H1 (cell line): ENCODE measurements at regions not wholly inside any gene's neighbourhood (a gene's known extent, or its start where the extent isn't known, plus 50 kb on each side); places are given as distances from the start of the nearest gene placed in this dataset.

Experiments used
- CTCF ChIA-PET: fragments of 300-600 bp; sonication (Branson Sonifier 250); formaldehyde crosslinking; loops from one replicate; lab custom pipeline; 2021; ENCODE audit not compliant: partially characterized antibody; lab: Charles Lee
- POLR2A ChIA-PET: fragments of 300-600 bp; sonication (Branson Sonifier 250); formaldehyde crosslinking; loops from one replicate; lab custom pipeline; 2021; ENCODE audit warnings: inconsistent platforms; ENCODE audit not compliant: partially characterized antibody; lab: Charles Lee
- DNase-seq, 2 experiments: peaks; one replicate each; pipeline versions ENCODE4 v3.0.0 to v3.0.0-alpha.2; 2010 to 2022; ENCODE audit warnings: low spot score in 2 of 2, low read depth in 1 of 2, mixed read lengths in 1 of 2
- FAIRE-seq: peaks from 2 replicates; lab custom pipeline; 2011; peaks lifted over from hg19 to GRCh38; lab: Jason Lieb, UNC
- H2AFZ ChIP-seq: 2 replicates; pipeline ENCODE4 v1.8.1; 2012; ENCODE audit warnings: low read length, inconsistent platforms
- H2AK5ac ChIP-seq: 2 replicates; pipeline ENCODE4 v1.6.1; 2013; ENCODE audit warnings: low read depth, low read length
- H2BK120ac ChIP-seq: replicated peaks from 2 replicates; pipeline ENCODE3; 2013; ENCODE audit warnings: low read depth, low read length, inconsistent platforms
- H2BK12ac ChIP-seq: 2 replicates; pipeline ENCODE4 v1.6.1; 2013; ENCODE audit warnings: low read depth, low read length
- H2BK15ac ChIP-seq: 2 replicates; pipeline ENCODE4 v1.6.1; 2013; ENCODE audit warnings: low read length
- H2BK20ac ChIP-seq: 2 replicates; pipeline ENCODE4 v1.6.1; 2013; ENCODE audit warnings: low read length
- H2BK5ac ChIP-seq: 2 replicates; pipeline ENCODE4 v1.6.1; 2013; ENCODE audit warnings: low read depth, low read length
- H3K14ac ChIP-seq: 2 replicates; pipeline ENCODE4 v1.6.1; 2013; ENCODE audit warnings: inconsistent platforms; ENCODE audit not compliant: insufficient read length
- H3K18ac ChIP-seq: 2 replicates; pipeline ENCODE4 v1.6.1; 2013; ENCODE audit warnings: low read length; ENCODE audit errors: extremely low read depth
- H3K23ac ChIP-seq: 2 replicates; pipeline ENCODE4 v1.6.1; 2013; ENCODE audit warnings: inconsistent platforms; ENCODE audit not compliant: insufficient read length
- H3K23me2 ChIP-seq: 2 replicates; pipeline ENCODE4 v1.6.1; 2013; ENCODE audit warnings: low read depth, low read length
- H3K27ac ChIP-seq: 2 replicates; pipeline ENCODE4 v1.6.1; 2011; ENCODE audit warnings: low read depth, low read length, inconsistent platforms
- H3K27me3 ChIP-seq, 4 experiments: replicated peaks in 1 of 4; 1 replicate in 1 of 4; 2 replicates in 3 of 4; pipeline versions ENCODE4 v1.6.1 to v1.8.1; 2011 to 2013; ENCODE audit warnings: low read length in 3 of 4, mild to moderate bottlenecking in 3 of 4, inconsistent platforms in 2 of 4, mixed read lengths in 2 of 4, moderate library complexity in 1 of 4; ENCODE audit not compliant: control insufficient read depth in 3 of 4, insufficient read depth in 3 of 4; ENCODE audit errors: extremely low read depth in 1 of 4
- H3K36me3 ChIP-seq, 4 experiments: 2 replicates each; pipeline versions ENCODE4 v1.6.1 to v1.8.1; 2011 to 2013; ENCODE audit warnings: mild to moderate bottlenecking in 4 of 4, low read length in 3 of 4, moderate library complexity in 2 of 4, control low read depth in 1 of 4, inconsistent platforms in 1 of 4; ENCODE audit not compliant: insufficient read depth in 4 of 4, control insufficient read depth in 2 of 4
- H3K4ac ChIP-seq: replicated peaks from 2 replicates; pipeline ENCODE3; 2013; ENCODE audit warnings: low read length, low read depth, mixed read lengths, inconsistent platforms; ENCODE audit not compliant: insufficient read length
- H3K4me1 ChIP-seq, 4 experiments: replicated peaks in 1 of 4; 1 replicate in 1 of 4; 2 replicates in 3 of 4; pipeline versions ENCODE4 v1.6.1 to v1.8.1; 2011 to 2013; ENCODE audit warnings: low read length in 3 of 4, inconsistent platforms in 2 of 4, mixed read lengths in 1 of 4; ENCODE audit not compliant: insufficient read depth in 4 of 4, control insufficient read depth in 3 of 4
- H3K4me2 ChIP-seq, 2 experiments: 2 replicates each; pipeline versions ENCODE4 v1.6.1 to v1.8.1; 2011 to 2013; ENCODE audit warnings: low read depth in 2 of 2, low read length in 2 of 2, control low read depth in 1 of 2, inconsistent platforms in 1 of 2, mild to moderate bottlenecking in 1 of 2; ENCODE audit not compliant: insufficient read depth in 1 of 2
- H3K4me3 ChIP-seq, 4 experiments: fragments of 200-600, 300-600 bp in 1 of 4; sonication (generic), shearing (Covaris generic), sonication (Bioruptor Twin) in 1 of 4; 2 replicates each; pipeline versions ENCODE4 v1.5.1 to v1.8.1; 2011 to 2016; ENCODE audit warnings: low read length in 4 of 4, low read depth in 3 of 4, control low read depth in 2 of 4, inconsistent platforms in 2 of 4, mild to moderate bottlenecking in 2 of 4, mixed read lengths in 1 of 4, moderate library complexity in 1 of 4; ENCODE audit not compliant: insufficient read depth in 2 of 4; ENCODE audit errors: extremely low read depth in 1 of 4
- H3K56ac ChIP-seq: replicated peaks from 2 replicates; pipeline ENCODE3; 2013; ENCODE audit warnings: low read depth, mild to moderate bottlenecking, mixed read lengths, low read length, inconsistent platforms; ENCODE audit not compliant: insufficient read length
- H3K79me1 ChIP-seq: 2 replicates; pipeline ENCODE4 v1.6.1; 2013; ENCODE audit warnings: low read depth, low read length, control low read depth
- H3K79me2 ChIP-seq, 2 experiments: 2 replicates each; pipeline versions ENCODE4 v1.6.1 to v1.8.1; 2012 to 2013; ENCODE audit warnings: low read length in 2 of 2, mild to moderate bottlenecking in 2 of 2, inconsistent platforms in 1 of 2; ENCODE audit not compliant: insufficient read depth in 2 of 2, control insufficient read depth in 1 of 2
- H3K9ac ChIP-seq, 4 experiments: replicated peaks in 1 of 4; 1 replicate in 1 of 4; 2 replicates in 3 of 4; pipeline versions ENCODE4 v1.6.1 to v1.8.1; 2011 to 2013; ENCODE audit warnings: low read depth in 3 of 4, low read length in 3 of 4, control low read depth in 2 of 4, mild to moderate bottlenecking in 2 of 4, moderate library complexity in 2 of 4, inconsistent platforms in 1 of 4; ENCODE audit errors: extremely low read depth in 1 of 4
- H3K9me3 ChIP-seq, 2 experiments: 2 replicates each; pipeline versions ENCODE4 v1.6.1 to v1.8.1; 2012 to 2013; ENCODE audit warnings: mild to moderate bottlenecking in 2 of 2, moderate library complexity in 2 of 2, control low read depth in 1 of 2, inconsistent platforms in 1 of 2, low read depth in 1 of 2, low read length in 1 of 2, mixed read lengths in 1 of 2; ENCODE audit not compliant: insufficient read depth in 2 of 2
- H4K20me1 ChIP-seq, 2 experiments: replicated peaks in 1 of 2; 2 replicates each; pipeline versions ENCODE3 to v1.8.1; 2011 to 2013; ENCODE audit warnings: inconsistent platforms in 2 of 2, low read length in 2 of 2, mild to moderate bottlenecking in 1 of 2; ENCODE audit not compliant: insufficient read depth in 2 of 2, control insufficient read depth in 1 of 2
- H4K5ac ChIP-seq: 2 replicates; pipeline ENCODE4 v1.6.1; 2013; ENCODE audit warnings: low read length, low read depth, mixed read lengths, inconsistent platforms; ENCODE audit not compliant: insufficient read length
- H4K8ac ChIP-seq: 2 replicates; pipeline ENCODE4 v1.8.0; 2013; ENCODE audit warnings: mild to moderate bottlenecking, moderate library complexity, low read length, inconsistent platforms; ENCODE audit not compliant: insufficient read depth; ENCODE audit errors: extremely low read depth
- H4K91ac ChIP-seq: replicated peaks from 2 replicates; pipeline ENCODE3; 2013; ENCODE audit warnings: low read length, mixed read lengths, inconsistent platforms; ENCODE audit not compliant: insufficient read length
- WGBS, 2 experiments: shearing (Covaris generic) in 1 of 2; methylation state at CpG; one replicate each; pipeline versions ENCODE4 v1.1.6 to v1.1.7; 2013 to 2015; ENCODE audit warnings: low lambda C conversion rate in 2 of 2, mixed read lengths in 2 of 2, inconsistent platforms in 1 of 2, low coverage in 1 of 2, missing lambda C conversion rate in 1 of 2; ENCODE audit not compliant: insufficient replicate concordance in 2 of 2, insufficient coverage in 1 of 2, insufficient read length in 1 of 2; ENCODE audit errors: extremely low coverage in 1 of 2, missing lambda C conversion rate in 1 of 2; 5-methylcytosine and 5-hydroxymethylcytosine counted together
- TF ChIP-seq, protein P1 (sequence below): fragments of 300-600 bp; sonication (generic); IDR thresholded peaks from 2 replicates; pipeline ENCODE4 v1.7.1; 2012; ENCODE audit warnings: low read length, moderate library complexity, mild to moderate bottlenecking, inconsistent platforms; ENCODE audit not compliant: insufficient replicate concordance

DNA sequence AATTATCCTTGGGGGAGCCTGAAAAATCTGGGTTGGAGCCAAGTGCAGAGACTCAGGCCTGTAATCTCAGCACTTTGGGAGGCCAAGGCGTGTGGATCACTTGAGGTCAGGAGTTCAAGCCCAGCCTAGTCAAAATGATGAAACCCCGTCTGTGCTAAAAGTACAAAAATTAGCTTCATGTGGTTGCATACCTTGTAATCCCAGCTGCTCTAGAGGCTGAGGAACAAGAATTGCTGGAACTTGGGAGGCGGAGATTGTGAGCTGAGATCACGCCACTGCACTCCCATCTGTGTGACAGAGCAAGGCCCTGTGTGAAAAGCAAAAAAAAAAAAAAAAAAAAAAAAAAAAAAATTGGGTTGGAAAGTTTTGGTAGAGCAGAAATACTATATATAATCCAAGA is 1563.6 kb upstream of the PRMT6 start:
- H4K20me1 ChIP-seq, result no peaks in the 10 kb centered on the region
- 92% methylated on average over 4 of the region's 4 CpGs; no CpG with 5 or more reads in 1 of the 2 experiments for WGBS, 2 experiments
- H3K14ac ChIP-seq, result no peak overlapping the region
- no peaks in the 10 kb centered on the region for H3K79me2 ChIP-seq
- H3K27ac ChIP-seq, result no peak overlapping the region
- DNase-seq (no peak), FAIRE-seq (no peak)
- no peak overlapping the region for H2BK120ac ChIP-seq
- no peak overlapping the region for H3K4me3 ChIP-seq
- POLR2A ChIA-PET, result no interaction called here
- H3K36me3 ChIP-seq, result no peaks in the 10 kb centered on the region
- no peaks in the 10 kb centered on the region for H3K79me1 ChIP-seq
- no peaks in the 10 kb centered on the region for H3K9me3 ChIP-seq
- no peak overlapping the region for H3K23ac ChIP-seq
- H2BK15ac ChIP-seq, result no peak overlapping the region
- H3K4me1 ChIP-seq, result no peaks in the 10 kb centered on the region
- no peak overlapping the region for H4K8ac ChIP-seq
- no peak overlapping the region for H3K9ac ChIP-seq
- TF ChIP-seq, protein P1, sequence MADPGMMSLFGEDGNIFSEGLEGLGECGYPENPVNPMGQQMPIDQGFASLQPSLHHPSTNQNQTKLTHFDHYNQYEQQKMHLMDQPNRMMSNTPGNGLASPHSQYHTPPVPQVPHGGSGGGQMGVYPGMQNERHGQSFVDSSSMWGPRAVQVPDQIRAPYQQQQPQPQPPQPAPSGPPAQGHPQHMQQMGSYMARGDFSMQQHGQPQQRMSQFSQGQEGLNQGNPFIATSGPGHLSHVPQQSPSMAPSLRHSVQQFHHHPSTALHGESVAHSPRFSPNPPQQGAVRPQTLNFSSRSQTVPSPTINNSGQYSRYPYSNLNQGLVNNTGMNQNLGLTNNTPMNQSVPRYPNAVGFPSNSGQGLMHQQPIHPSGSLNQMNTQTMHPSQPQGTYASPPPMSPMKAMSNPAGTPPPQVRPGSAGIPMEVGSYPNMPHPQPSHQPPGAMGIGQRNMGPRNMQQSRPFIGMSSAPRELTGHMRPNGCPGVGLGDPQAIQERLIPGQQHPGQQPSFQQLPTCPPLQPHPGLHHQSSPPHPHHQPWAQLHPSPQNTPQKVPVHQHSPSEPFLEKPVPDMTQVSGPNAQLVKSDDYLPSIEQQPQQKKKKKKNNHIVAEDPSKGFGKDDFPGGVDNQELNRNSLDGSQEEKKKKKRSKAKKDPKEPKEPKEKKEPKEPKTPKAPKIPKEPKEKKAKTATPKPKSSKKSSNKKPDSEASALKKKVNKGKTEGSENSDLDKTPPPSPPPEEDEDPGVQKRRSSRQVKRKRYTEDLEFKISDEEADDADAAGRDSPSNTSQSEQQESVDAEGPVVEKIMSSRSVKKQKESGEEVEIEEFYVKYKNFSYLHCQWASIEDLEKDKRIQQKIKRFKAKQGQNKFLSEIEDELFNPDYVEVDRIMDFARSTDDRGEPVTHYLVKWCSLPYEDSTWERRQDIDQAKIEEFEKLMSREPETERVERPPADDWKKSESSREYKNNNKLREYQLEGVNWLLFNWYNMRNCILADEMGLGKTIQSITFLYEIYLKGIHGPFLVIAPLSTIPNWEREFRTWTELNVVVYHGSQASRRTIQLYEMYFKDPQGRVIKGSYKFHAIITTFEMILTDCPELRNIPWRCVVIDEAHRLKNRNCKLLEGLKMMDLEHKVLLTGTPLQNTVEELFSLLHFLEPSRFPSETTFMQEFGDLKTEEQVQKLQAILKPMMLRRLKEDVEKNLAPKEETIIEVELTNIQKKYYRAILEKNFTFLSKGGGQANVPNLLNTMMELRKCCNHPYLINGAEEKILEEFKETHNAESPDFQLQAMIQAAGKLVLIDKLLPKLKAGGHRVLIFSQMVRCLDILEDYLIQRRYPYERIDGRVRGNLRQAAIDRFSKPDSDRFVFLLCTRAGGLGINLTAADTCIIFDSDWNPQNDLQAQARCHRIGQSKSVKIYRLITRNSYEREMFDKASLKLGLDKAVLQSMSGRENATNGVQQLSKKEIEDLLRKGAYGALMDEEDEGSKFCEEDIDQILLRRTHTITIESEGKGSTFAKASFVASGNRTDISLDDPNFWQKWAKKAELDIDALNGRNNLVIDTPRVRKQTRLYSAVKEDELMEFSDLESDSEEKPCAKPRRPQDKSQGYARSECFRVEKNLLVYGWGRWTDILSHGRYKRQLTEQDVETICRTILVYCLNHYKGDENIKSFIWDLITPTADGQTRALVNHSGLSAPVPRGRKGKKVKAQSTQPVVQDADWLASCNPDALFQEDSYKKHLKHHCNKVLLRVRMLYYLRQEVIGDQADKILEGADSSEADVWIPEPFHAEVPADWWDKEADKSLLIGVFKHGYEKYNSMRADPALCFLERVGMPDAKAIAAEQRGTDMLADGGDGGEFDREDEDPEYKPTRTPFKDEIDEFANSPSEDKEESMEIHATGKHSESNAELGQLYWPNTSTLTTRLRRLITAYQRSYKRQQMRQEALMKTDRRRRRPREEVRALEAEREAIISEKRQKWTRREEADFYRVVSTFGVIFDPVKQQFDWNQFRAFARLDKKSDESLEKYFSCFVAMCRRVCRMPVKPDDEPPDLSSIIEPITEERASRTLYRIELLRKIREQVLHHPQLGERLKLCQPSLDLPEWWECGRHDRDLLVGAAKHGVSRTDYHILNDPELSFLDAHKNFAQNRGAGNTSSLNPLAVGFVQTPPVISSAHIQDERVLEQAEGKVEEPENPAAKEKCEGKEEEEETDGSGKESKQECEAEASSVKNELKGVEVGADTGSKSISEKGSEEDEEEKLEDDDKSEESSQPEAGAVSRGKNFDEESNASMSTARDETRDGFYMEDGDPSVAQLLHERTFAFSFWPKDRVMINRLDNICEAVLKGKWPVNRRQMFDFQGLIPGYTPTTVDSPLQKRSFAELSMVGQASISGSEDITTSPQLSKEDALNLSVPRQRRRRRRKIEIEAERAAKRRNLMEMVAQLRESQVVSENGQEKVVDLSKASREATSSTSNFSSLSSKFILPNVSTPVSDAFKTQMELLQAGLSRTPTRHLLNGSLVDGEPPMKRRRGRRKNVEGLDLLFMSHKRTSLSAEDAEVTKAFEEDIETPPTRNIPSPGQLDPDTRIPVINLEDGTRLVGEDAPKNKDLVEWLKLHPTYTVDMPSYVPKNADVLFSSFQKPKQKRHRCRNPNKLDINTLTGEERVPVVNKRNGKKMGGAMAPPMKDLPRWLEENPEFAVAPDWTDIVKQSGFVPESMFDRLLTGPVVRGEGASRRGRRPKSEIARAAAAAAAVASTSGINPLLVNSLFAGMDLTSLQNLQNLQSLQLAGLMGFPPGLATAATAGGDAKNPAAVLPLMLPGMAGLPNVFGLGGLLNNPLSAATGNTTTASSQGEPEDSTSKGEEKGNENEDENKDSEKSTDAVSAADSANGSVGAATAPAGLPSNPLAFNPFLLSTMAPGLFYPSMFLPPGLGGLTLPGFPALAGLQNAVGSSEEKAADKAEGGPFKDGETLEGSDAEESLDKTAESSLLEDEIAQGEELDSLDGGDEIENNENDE, result no peak
- no peak overlapping the region for H3K18ac ChIP-seq
- CTCF ChIA-PET, result interaction anchor here (0.9 kb wide), 1 partner anchor 301 kb away, joined by 3 read pairs; no protein-coding TSS in a partner anchor
- peak overlapping the region; percentile 88; the same call in 1 of the 2 replicates for H2AFZ ChIP-seq
- H2BK12ac ChIP-seq, result no peak overlapping the region
- H3K23me2 ChIP-seq, result no peaks in the 10 kb centered on the region
- no peak overlapping the region for H2BK5ac ChIP-seq
- H3K27me3 ChIP-seq, result no peaks in the 10 kb centered on the region
- no peak overlapping the region for H4K5ac ChIP-seq
- H2AK5ac ChIP-seq, result no peak overlapping the region
- H3K56ac ChIP-seq, result no peak overlapping the region
- H2BK20ac ChIP-seq, result no peak overlapping the region
- H4K91ac ChIP-seq, result no peak overlapping the region
- no peak overlapping the region for H3K4ac ChIP-seq
- H3K4me2 ChIP-seq, result no peak overlapping the region
